Esophagus (tissue), 2 donors: ENCODE measurements at regions not wholly inside any gene's neighbourhood (a gene's known extent, or its start where the extent isn't known, plus 50 kb on each side); places are given as distances from the start of the nearest gene placed in this dataset.

Experiments used
- H3K27ac ChIP-seq, 2 donors: one replicate each; pipeline ENCODE4 v1.5.1; 2013; ENCODE audit warnings: low read depth in 2 of 2, mild to moderate bottlenecking in 2 of 2, inconsistent platforms in 1 of 2, low read length in 1 of 2, moderate library complexity in 1 of 2
- H3K27me3 ChIP-seq, 2 donors: one replicate each; pipeline ENCODE4 v1.6.1; 2013; ENCODE audit warnings: low read length in 2 of 2, control low read depth in 1 of 2, mild to moderate bottlenecking in 1 of 2; ENCODE audit not compliant: insufficient read depth in 2 of 2, control insufficient read depth in 1 of 2
- H3K36me3 ChIP-seq, 2 donors: one replicate each; pipeline ENCODE4 v1.6.1; 2013; ENCODE audit warnings: low read length in 1 of 2; ENCODE audit not compliant: control insufficient read depth in 2 of 2, insufficient read depth in 2 of 2
- H3K4me1 ChIP-seq, 2 donors: one replicate each; pipeline ENCODE4 v1.6.1; 2013; ENCODE audit warnings: low read length in 1 of 2; ENCODE audit not compliant: control insufficient read depth in 2 of 2, insufficient read depth in 2 of 2
- H3K4me3 ChIP-seq, 2 donors: one replicate each; pipeline ENCODE4 v1.5.1; 2013; ENCODE audit warnings: low read length in 2 of 2, mild to moderate bottlenecking in 2 of 2, low read depth in 1 of 2, moderate library complexity in 1 of 2
- H3K9me3 ChIP-seq, 2 donors: one replicate each; pipeline ENCODE4 v1.6.1; 2013; ENCODE audit warnings: mild to moderate bottlenecking in 2 of 2, low read depth in 1 of 2, low read length in 1 of 2, moderate library complexity in 1 of 2; ENCODE audit not compliant: control insufficient read depth in 2 of 2, insufficient read depth in 1 of 2
- WGBS, 2 donors: extraction: QIAGEN DNeasy Blood & Tissue Kit; methylation state at CpG; one replicate each; pipeline ENCODE4 v1.1.7; 2013; 5-methylcytosine and 5-hydroxymethylcytosine counted together
- donor health status: healthy with polysubstance abuse.
- donor health status: Bipolar disorder and iron deficiency.

GRCh38 chr13:85432881-85433280 is 366.3 kb downstream of the SLITRK6 start:
- Histone ChIP-seq H3K4me3 (no peak overlapping the region), H3K27ac (no peak overlapping the region), H3K27me3 (no peaks in the 10 kb centered on the region), H3K9me3 (no peaks in the 10 kb centered on the region), H3K36me3 (no peaks in the 10 kb centered on the region), H3K4me1 (peaks cover 0 to 3% of the 10 kb centered on the region in 2 donors)

- Histone ChIP-seq H3K4me1 (peaks cover 0 to 3% of the 10 kb centered on the region in 2 donors), H3K36me3 (no peaks in the 10 kb centered on the region), H3K27me3 (no peaks in the 10 kb centered on the region), H3K4me3 (no peak overlapping the region), H3K27ac (no peak overlapping the region), H3K9me3 (no peaks in the 10 kb centered on the region)
- 95 to 96% methylated on average over 9 of the region's 9 CpGs for whole genome bisulfite sequencing, 2 donors
Observed at GRCh38 chr13:85431720-85432119, 367.5 kb downstream of the SLITRK6 start.

- Histone ChIP-seq H3K27me3 (no peaks in the 10 kb centered on the region), H3K9me3 (no peaks in the 10 kb centered on the region), H3K4me3 (no peak overlapping the region), H3K36me3 (no peaks in the 10 kb centered on the region), H3K4me1 (peaks cover 0 to 3% of the 10 kb centered on the region in 2 donors), H3K27ac (no peak overlapping the region)
- 94 to 100% methylated on average over 1 of the region's 1 CpG for WGBS, 2 donors
Observed at GRCh38 chr13:85430216-85430794, 368.9 kb downstream of the SLITRK6 start.

- H3K4me3 ChIP-seq: no peak overlapping the region
- H3K27me3 ChIP-seq: no peaks in the 10 kb centered on the region
- H3K9me3 ChIP-seq: no peaks in the 10 kb centered on the region
- no peak overlapping the region for H3K27ac ChIP-seq
- H3K4me1 ChIP-seq: peaks cover 0 to 3% of the 10 kb centered on the region in 2 donors
- no peaks in the 10 kb centered on the region for H3K36me3 ChIP-seq
Observed at GRCh38 chr13:85427416-85427815, 371.8 kb downstream of the SLITRK6 start.

GRCh38 chr13:85420136-85420535 is 379.1 kb downstream of the SLITRK6 start:
- Histone ChIP-seq H3K27ac (no peak overlapping the region), H3K4me3 (no peak overlapping the region), H3K4me1 (no peaks in the 10 kb centered on the region), H3K36me3 (no peaks in the 10 kb centered on the region), H3K9me3 (no peaks in the 10 kb centered on the region), H3K27me3 (no peaks in the 10 kb centered on the region)
- 75 to 78% methylated on average over 2 of the region's 2 CpGs for WGBS, 2 donors

- Histone ChIP-seq H3K36me3 (no peaks in the 10 kb centered on the region), H3K27ac (no peak overlapping the region), H3K27me3 (no peaks in the 10 kb centered on the region), H3K4me3 (no peak overlapping the region), H3K4me1 (no peaks in the 10 kb centered on the region), H3K9me3 (no peaks in the 10 kb centered on the region)
- 77 to 86% methylated on average over 1 of the region's 1 CpG for WGBS, 2 donors
Observed at GRCh38 chr13:85419611-85420010, 379.6 kb downstream of the SLITRK6 start.

- 97 to 98% methylated on average over 8 of the region's 8 CpGs for WGBS, 2 donors
- Histone ChIP-seq H3K27ac (no peak overlapping the region), H3K36me3 (no peaks in the 10 kb centered on the region), H3K9me3 (no peaks in the 10 kb centered on the region), H3K4me3 (no peak overlapping the region), H3K27me3 (no peaks in the 10 kb centered on the region), H3K4me1 (no peaks in the 10 kb centered on the region)
Observed at GRCh38 chr13:85417807-85418206, 381.4 kb downstream of the SLITRK6 start.

- no peaks in the 10 kb centered on the region for H3K36me3 ChIP-seq
- no peaks in the 10 kb centered on the region for H3K4me1 ChIP-seq
- no peak overlapping the region for H3K27ac ChIP-seq
- no peaks in the 10 kb centered on the region for H3K9me3 ChIP-seq
- H3K4me3 ChIP-seq: no peak overlapping the region
- H3K27me3 ChIP-seq: no peaks in the 10 kb centered on the region
- WGBS, 2 donors: 82 to 89% methylated on average over 2 of the region's 2 CpGs
Observed at GRCh38 chr13:85413664-85414063, 385.6 kb downstream of the SLITRK6 start.

- no peaks in the 10 kb centered on the region for H3K9me3 ChIP-seq
- H3K36me3 ChIP-seq: no peaks in the 10 kb centered on the region
- H3K4me1 ChIP-seq: no peaks in the 10 kb centered on the region
- 96 to 100% methylated on average over 1 of the region's 1 CpG for WGBS, 2 donors
- H3K27ac ChIP-seq: no peak overlapping the region
- H3K4me3 ChIP-seq: no peak overlapping the region
- no peaks in the 10 kb centered on the region for H3K27me3 ChIP-seq
Observed at GRCh38 chr13:85412448-85412847, 386.8 kb downstream of the SLITRK6 start.

GRCh38 chr13:85411591-85411990 is 387.6 kb downstream of the SLITRK6 start:
- H3K36me3 ChIP-seq: no peaks in the 10 kb centered on the region
- H3K4me3 ChIP-seq: no peak overlapping the region
- no peaks in the 10 kb centered on the region for H3K9me3 ChIP-seq
- 71 to 73% methylated on average over 2 of the region's 2 CpGs for WGBS, 2 donors
- H3K4me1 ChIP-seq: no peaks in the 10 kb centered on the region
- no peaks in the 10 kb centered on the region for H3K27me3 ChIP-seq
- H3K27ac ChIP-seq: no peak overlapping the region
